ENCODE measurements at regions not wholly inside any gene's neighbourhood (a gene's known extent, or its start where the extent isn't known, plus 50 kb on each side); places are given as distances from the start of the nearest gene placed in this dataset.

GRCh38 chr17:33475594-33475993 lies 182.5 kb upstream of the ASIC2 start:
- no peak for DNase-seq

- no peak for DNase-seq
Measured at GRCh38 chr17:33481652-33482051, 188.6 kb upstream of the ASIC2 start.

- DNase-seq: no peak
Measured at GRCh38 chr17:33482636-33483035, 189.5 kb upstream of the ASIC2 start.

GRCh38 chr17:33484559-33484958 lies 191.5 kb upstream of the ASIC2 start:
- no peak for DNase-seq

- no peak for DNase-seq
Measured at GRCh38 chr17:33486135-33486885, 193.2 kb upstream of the ASIC2 start.

- no peak for DNase-seq
Measured at GRCh38 chr17:33487187-33487879, 194.2 kb upstream of the ASIC2 start.

- DNase-seq: no peak
Measured at GRCh38 chr17:33491871-33492481, 198.9 kb upstream of the ASIC2 start.

- DNase-seq: no peak
Measured at GRCh38 chr17:33492731-33493265, 199.7 kb upstream of the ASIC2 start.

- DNase-seq: no peak
Measured at GRCh38 chr17:33493566-33493965, 200.5 kb upstream of the ASIC2 start.

GRCh38 chr17:33494151-33494550 lies 201.1 kb upstream of the ASIC2 start:
- DNase-seq: no peak

- DNase-seq: no peak
Measured at GRCh38 chr17:33497623-33498022, 204.5 kb upstream of the ASIC2 start.

GRCh38 chr17:33498069-33498468 lies 205.0 kb upstream of the ASIC2 start:
- no peak for DNase-seq

- no peak for DNase-seq
Measured at GRCh38 chr17:33499040-33499439, 205.9 kb upstream of the ASIC2 start.

- DNase-seq: no peak
Measured at GRCh38 chr17:33500151-33500550, 207.1 kb upstream of the ASIC2 start.

- DNase-seq: no peak
Measured at GRCh38 chr17:33501185-33501584, 208.1 kb upstream of the ASIC2 start.

GRCh38 chr17:33504571-33504970 lies 211.5 kb upstream of the ASIC2 start:
- no peak for DNase-seq

GRCh38 chr17:33506889-33507650 lies 214.0 kb upstream of the ASIC2 start:
- no peak for DNase-seq

- DNase-seq: no peak
Measured at GRCh38 chr17:33508215-33508614, 215.1 kb upstream of the ASIC2 start.

GRCh38 chr17:33509331-33509730 lies 216.2 kb upstream of the ASIC2 start:
- DNase-seq: peak in 12 of 56 donors; percentile 1 to 40 (median 10)

- no peak for DNase-seq
Measured at GRCh38 chr17:33511670-33512069, 218.6 kb upstream of the ASIC2 start.

GRCh38 chr17:33512113-33512512 lies 219.0 kb upstream of the ASIC2 start:
- DNase-seq: no peak

- DNase-seq: no peak
Measured at GRCh38 chr17:33513769-33514168, 220.7 kb upstream of the ASIC2 start.
